Lower leg skin (tissue), 3 donors: ENCODE measurements at regions not wholly inside any gene's neighbourhood (a gene's known extent, or its start where the extent isn't known, plus 50 kb on each side); places are given as distances from the start of the nearest gene placed in this dataset.

Experiments
- CTCF ChIP-seq, 3 donors: fragments of 450-650 bp; IDR thresholded peaks; one replicate each; pipeline ENCODE4 v1.5.1; 2016; ENCODE audit warnings: antibody characterized with exemption in 3 of 3, mild to moderate bottlenecking in 3 of 3, moderate library complexity in 2 of 3
- POLR2A ChIP-seq, 2 donors: fragments of 450-650 bp; IDR thresholded peaks; one replicate each; pipeline ENCODE4 v1.6.1; 2016 to 2017; ENCODE audit warnings: antibody characterized with exemption in 2 of 2, mild to moderate bottlenecking in 1 of 2, moderate library complexity in 1 of 2

GRCh38 chr2:238645716-238646115 lies 202.2 kb upstream of the TWIST2 start:
- no peak for TF ChIP-seq CTCF (IDR thresholded peaks at IDR 0.05)
- no peak for TF ChIP-seq POLR2A (IDR thresholded peaks at IDR 0.05)
